ENCODE measurements at regions not wholly inside any gene's neighbourhood (a gene's known extent, or its start where the extent isn't known, plus 50 kb on each side); places are given as distances from the start of the nearest gene placed in this dataset.

DNA sequence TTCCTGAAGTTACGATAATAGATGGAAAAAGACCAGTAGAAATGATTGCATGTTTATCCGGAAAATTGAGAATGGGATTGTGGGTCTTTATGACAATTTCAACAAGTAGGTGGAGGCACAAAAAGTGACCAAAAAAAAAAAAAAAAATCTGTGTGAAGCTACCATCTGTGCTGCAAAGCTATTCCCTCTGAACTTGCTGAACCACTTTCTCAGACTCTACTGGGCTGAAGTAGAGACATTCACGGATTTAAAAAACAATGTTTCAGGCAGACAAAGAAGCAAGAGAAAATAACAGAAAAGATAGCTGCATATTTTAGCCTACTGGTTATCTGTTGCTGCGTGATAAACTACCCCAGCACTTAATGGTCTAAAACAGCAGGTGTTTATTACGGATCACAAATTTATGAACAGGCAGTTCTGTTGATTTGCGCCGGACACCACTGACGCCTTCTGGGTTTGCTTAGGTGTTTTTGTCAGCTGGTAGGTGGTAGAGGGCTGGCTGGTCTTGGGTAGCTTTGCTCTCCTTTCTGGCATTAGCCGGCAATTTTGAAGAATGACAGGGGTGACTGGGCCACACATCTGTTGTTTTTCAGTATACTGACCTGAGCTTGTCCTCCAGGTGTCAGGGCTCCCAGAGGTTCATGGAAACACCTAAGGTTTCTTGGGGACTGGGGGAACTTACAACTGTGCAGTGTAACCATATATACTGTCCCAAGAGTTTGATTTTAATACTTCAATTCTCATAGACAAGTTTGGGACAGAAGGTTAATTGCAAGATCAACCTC is 665.1 kb downstream of the CCSER2 start:
- TF ChIP-seq EP300 (IDR thresholded peaks at IDR 0.05) (no peak), POLR2AphosphoS5 (IDR thresholded peaks at IDR 0.05) (no peak), POLR2A (IDR thresholded peaks at IDR 0.05; ENCODE audit: low read depth) (no peak)
- TF ChIP-seq, protein P1, sequence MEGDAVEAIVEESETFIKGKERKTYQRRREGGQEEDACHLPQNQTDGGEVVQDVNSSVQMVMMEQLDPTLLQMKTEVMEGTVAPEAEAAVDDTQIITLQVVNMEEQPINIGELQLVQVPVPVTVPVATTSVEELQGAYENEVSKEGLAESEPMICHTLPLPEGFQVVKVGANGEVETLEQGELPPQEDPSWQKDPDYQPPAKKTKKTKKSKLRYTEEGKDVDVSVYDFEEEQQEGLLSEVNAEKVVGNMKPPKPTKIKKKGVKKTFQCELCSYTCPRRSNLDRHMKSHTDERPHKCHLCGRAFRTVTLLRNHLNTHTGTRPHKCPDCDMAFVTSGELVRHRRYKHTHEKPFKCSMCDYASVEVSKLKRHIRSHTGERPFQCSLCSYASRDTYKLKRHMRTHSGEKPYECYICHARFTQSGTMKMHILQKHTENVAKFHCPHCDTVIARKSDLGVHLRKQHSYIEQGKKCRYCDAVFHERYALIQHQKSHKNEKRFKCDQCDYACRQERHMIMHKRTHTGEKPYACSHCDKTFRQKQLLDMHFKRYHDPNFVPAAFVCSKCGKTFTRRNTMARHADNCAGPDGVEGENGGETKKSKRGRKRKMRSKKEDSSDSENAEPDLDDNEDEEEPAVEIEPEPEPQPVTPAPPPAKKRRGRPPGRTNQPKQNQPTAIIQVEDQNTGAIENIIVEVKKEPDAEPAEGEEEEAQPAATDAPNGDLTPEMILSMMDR (IDR thresholded peaks at IDR 0.05): no peak
